HG02981 (cell line): ENCODE measurements at regions not wholly inside any gene's neighbourhood (a gene's known extent, or its start where the extent isn't known, plus 50 kb on each side); places are given as distances from the start of the nearest gene placed in this dataset.

Experiments
- ATAC-seq: cut with Tn5 transposase; IDR thresholded peaks from one replicate; pipeline ENCODE4 v1.9.1; 2021; ENCODE audit warnings: mild to moderate bottlenecking, moderate library complexity; ENCODE audit not compliant: unreplicated experiment

DNA sequence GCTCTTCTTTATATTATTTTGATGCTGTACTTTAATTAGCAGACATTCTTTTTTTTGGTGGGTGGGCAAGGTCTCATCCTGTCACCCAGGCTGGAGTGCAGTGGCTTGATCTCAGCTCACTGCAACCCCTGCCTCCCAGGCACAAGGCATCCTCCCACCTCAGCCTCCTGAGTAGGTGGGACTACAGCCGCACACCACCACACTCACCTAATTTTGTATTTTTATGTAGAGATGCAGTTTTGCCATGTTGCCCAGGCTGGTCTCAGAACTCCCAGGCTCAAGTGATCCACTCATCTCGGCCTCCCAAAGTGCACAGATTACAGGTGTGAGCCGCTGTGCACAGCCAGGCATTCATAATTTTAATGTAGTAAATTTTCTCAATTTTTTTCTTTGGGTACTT lies 608.1 kb downstream of the ZNF385D start:
- ATAC-seq, result no peak

DNA sequence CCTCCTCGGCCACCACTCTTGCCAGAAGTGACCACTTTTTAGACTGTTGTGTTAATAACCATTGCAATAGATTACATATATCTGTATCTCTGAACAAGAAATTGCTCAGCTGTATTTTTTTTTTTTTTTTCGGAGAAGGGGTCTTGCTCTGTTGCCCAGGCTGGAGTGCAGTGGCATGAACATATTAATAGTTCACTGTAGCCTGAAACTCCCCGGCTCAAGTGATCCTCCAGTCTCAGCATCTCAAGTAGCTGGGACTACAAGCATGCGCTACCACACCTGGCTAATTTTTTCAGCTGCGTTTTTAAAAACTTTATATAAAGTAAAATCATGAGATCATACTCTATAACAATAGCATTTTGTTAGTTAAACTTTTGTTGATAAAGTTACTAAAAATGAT lies 609.0 kb downstream of the ZNF385D start:
- ATAC-seq, result no peak

DNA sequence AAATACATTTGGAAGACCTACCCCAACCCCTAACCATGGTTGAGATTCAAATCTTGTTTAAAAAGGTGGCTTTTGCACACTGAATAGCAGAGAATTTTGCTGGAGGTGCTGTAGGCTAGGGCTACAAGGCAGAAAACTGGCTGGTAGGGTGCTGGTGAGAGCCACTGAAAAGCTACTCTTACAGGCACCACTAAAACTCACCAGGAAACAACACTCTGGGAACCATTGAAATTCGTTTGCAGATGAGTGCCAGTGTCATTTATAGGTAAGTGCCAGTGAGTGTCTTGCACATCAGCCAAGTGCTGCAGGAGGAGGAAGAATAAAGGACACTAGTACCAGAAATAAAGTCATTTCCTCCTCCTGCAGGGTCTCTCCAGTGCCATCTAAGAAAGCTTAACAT lies 610.2 kb downstream of the ZNF385D start:
- ATAC-seq, result no peak

DNA sequence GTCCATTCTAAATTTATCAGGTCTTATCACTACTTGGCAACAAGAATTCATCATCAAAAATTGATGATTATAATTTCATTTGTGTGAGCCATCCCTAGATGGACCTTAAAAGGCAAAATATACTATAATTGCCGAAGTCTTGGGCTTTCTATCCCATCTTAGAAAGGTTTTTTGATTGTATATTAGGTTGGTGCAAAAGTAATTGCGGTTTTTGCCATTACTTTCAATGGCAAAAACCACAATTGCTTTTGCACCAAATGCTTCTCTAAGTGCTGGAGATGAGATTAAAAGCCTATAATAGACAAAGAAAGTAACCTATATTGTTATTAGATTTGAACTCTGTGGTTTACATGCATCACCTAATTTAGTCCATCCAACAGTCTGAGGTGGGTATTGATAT lies 612.9 kb downstream of the ZNF385D start:
- ATAC-seq, result no peak

GRCh38 chr3:21132896-21133295 lies 618.1 kb downstream of the ZNF385D start:
- no peak for ATAC-seq

GRCh38 chr3:21120826-21121225 lies 630.2 kb downstream of the ZNF385D start:
- ATAC-seq, result no peak

DNA sequence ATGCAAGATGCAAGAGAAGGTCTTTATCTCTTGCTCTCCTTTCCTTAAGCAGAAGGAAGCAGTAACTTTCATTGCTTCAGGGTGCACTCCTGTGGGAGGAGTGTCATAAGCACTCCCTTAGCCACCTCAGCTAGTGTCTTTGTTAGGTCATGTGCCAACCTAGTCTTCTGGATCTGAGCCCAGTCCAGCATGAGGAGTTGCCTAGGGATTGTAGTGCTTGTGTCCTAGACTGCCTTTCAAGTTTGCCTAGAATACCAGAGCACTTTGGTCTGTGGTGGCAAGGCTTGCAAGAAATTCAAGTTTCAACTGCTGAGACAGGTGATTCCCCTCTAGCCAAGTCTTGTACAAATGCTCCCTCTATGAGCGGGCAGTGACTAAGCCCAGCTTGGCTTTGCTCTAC lies 633.6 kb downstream of the ZNF385D start:
- ATAC-seq, result no peak

DNA sequence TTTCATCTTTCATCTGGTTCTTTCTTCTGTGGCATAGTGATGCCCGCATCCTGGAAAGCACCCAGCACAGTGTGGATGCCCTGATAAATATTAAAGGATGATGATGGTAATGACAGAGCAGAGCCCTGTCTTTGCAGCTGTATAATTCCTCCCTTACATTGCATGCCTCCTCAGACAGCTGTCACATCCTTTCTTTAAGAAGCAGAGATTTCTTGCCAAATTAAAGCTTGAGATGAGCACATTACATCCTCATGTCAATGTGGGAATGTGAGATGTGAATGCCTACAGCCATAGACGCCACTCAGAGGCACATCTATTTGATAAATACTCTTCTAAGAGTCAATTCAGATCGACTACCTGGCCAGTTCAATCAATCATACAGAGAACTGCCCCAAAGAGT lies 642.0 kb downstream of the ZNF385D start:
- ATAC-seq, result no peak

DNA sequence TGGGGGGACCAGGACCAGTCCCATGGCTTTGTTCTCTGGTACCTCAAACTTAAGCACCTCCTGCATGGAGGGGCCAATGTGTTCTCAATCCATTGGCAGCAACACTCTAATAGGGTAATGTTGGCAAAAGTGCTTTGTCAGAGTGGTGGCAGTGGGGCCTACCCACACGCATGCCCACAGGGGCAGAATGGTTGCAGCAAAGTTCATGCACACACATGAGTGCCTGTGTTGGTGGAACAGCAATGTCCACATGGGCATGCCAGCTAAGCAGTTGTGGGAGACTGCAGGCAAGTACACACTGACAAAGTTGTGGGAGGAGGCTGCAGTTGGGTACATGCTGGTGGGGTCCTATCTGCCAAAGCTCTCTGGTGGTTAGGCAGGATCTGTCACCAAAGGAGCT lies 645.2 kb downstream of the ZNF385D start:
- ATAC-seq, result no peak

- no peak for ATAC-seq
Measured at GRCh38 chr3:21100656-21101359, 650.2 kb downstream of the ZNF385D start.

DNA sequence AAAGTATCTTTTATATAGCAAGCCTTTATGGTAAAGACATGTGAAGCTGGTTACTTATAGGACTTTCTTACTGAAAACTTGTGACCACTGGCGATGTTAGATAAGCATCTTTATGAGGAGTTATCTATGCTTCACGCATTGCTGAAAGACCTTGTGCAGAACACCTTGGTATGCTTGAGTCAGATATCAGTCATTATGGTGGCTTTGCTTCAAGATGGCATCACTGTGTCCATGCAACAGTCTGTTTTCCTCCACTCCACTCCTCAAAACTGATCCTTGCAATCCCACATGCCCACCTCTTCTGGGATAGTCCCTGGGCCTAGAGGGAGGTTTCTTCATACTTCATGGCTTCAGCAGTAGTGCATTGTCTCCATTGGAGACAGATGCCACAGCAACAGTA lies 656.3 kb downstream of the ZNF385D start:
- no peak for ATAC-seq

DNA sequence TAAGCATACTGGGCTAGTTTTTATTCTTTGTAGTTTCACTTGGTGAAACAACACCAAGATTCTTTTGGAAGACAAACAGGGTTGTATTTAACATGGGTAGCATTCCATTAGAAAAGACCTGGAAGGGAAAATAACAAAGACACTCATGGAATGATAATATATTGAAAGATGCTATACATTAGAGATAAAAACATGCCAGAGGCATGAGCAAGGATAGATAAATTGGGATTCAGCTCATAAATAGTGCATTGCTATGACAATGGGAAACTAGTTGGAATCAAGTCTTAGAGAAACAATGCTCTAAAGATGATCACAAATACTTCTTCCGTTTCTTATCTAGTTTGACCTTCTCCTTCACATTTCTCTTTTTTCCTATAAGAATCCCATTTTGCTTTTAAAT lies 677.4 kb downstream of the ZNF385D start:
- no peak for ATAC-seq

DNA sequence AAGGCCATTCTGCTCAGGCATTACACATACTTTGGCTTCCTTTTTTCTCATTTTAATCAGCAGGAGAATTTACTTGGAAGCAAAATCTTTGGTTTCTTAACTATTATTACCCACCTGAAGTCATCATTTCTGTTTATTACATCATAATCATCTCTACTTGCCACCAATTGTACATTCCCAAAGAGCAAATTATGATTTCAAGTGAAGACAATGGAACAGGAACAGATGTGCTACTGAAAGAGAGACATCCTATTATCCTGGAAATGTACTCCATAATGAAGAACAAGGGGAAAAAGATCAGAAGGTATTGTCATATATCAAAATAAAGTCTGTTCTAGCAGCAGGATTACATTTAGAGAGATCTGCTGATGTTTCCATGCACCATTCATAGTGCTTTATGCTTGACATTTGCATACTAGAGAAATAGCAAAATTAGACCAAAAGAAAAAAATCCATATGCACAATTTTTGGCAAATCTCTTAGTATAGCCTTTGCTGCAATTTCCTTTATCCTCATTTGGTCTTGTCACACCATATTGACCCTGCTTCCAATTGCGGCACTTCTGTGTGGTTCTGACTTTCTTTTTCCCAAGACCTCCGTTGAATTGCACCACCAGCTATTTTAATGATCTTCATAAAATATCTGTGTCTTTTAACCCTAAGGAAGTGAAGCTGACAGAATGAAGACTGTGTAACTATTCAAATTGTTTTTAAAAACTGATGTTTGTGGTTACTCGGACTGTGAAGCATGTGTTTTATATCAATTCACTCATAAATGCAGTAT lies 683.8 kb downstream of the ZNF385D start:
- ATAC-seq, result no peak

DNA sequence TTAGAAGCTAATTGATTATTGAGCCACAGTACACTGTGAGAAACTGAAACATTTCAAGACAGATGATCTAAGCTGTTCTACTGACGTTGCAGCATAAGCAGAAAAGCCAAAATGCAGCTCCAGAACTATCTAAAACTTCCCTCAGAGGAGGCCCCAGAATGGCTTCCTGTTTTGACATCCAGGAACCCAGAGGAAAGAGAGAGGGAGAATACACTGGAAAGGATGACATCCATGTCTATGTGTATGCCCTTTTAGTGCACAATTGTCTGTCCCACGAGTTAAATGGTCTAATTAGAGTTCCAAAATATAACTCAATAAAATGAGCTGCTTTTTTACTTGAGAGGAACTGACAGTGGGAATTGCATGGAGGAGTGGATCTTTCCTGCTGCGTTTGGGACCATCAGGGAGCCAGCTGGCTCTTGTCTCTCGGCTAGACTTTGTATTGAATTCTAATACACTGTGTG lies 688.1 kb downstream of the ZNF385D start:
- ATAC-seq, result no peak

DNA sequence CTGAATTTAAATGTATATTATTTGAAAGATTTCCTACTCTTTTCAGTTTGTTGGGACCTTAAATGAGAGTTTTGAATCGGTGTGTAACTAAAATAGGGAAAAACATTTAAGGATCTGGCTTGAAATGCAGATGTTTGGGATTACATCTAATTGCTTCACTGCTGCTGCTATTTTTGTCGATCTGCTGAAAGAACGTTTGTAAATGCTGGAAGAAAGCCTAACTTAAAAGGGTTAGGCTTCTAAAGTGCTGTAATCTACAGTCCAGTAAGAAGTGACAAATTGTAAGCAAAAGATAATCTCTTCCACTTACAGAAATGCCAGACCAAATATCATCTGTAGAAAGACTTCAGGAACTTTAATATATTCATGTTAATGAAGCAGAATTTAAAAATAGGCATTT lies 691.6 kb downstream of the ZNF385D start:
- no peak for ATAC-seq

DNA sequence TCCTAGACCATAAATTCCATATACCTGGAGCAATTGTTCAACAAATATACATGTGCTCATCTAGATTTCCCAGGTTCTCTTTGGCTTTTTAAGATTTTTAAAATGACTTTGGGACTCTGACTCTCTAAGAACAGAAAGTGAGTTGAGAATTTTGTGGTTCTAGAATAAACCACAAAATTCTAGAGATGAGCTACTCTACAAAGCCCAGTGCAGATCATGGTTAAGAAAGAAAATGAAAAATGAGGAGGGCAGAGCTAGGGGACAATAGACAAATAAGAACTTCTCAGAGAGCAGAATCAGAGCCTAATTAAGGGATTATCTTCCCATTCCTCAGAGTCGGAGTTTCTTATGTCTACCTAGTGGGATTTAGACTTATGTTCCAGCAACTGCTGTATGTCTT lies 694.7 kb downstream of the ZNF385D start:
- ATAC-seq, result no peak

DNA sequence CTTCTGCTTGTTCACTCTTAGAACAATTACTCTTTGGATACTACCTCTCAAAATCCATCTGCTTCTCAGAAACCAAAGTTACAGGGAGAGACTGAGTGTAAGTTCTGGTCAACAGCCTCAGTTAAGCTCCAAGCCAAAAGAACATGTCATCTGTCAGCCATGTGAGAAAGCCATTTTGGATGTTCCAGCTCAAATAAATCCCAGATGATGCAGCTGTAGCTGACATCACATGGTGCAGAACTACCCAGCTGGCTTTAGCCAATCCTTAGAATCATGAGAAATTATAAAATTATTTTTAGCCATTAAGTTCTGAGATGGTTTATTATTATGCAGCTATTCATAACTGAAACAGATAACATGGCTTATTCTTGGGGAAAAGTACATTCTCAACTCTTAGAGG lies 696.0 kb downstream of the ZNF385D start:
- ATAC-seq, result no peak

- no peak for ATAC-seq
Measured at GRCh38 chr3:21054064-21054463, 696.9 kb downstream of the ZNF385D start.

DNA sequence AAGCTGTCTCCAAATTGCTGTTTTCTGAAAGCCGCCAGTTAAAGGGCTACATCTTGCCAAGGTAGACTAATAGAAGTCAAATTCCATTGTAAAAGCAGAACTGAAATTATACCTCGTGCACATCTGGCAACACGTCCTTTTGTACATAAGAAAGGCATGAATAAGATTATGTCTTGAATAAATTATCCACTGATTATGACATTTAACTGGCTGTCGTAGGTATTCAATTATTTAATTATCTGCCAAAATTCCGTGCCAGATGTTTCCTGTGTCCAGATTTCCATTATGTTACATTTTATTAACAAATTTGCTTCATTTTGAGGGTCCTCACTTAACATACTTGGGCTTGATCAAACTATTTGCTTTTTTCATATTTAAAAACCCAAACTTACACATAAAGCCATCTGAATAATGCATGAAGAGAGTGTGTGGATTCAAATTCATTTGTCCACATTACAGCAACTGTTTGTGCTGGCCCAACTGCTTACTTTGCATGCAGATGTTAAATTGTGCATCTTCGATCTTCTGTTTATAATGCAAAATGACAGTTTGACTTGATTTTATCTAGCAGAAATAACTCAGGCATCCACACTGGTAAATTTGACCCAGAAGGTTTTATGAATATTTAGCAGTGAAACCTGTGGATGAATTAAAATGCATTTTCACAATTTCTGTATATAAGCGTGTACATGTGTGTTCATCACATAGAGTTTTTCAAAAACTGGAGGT lies 701.5 kb downstream of the ZNF385D start:
- ATAC-seq, result no peak

GRCh38 chr3:21043139-21043538 lies 707.9 kb downstream of the ZNF385D start:
- no peak for ATAC-seq

- ATAC-seq, result no peak
Measured at GRCh38 chr3:21042184-21042583, 708.8 kb downstream of the ZNF385D start.

DNA sequence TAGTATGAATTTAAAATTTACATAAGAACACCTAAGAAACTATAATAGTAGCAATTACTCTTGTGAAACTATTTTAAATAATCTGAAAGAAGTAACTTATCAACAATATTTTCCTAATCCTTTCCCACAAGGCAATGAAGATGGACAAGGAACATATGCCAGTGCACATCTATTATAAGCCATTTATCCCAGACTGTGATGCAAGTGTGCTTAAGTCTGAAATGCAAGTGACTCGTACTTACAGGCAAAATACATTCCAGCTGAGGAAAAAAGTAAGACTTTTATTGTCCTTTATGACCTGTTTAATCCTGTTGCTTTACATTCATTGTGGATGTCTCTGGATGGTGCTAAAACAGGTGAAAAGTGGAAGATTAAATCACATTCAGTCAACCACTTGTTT lies 709.4 kb downstream of the ZNF385D start:
- no peak for ATAC-seq
